ENCODE measurements at regions not wholly inside any gene's neighbourhood (a gene's known extent, or its start where the extent isn't known, plus 50 kb on each side); places are given as distances from the start of the nearest gene placed in this dataset.

GRCh38 chr1:172909606-172910326, 141.0 kb downstream of the TNFSF18 start:
- peaks cover 5% of the 10 kb centered on the region for H3K27me3 Mint-ChIP-seq (ENCODE audit: low read depth)
- H3K4me1 Mint-ChIP-seq (ENCODE audit: low read depth) = peaks cover 33% of the 10 kb centered on the region
- peaks cover 30% of the 10 kb centered on the region for H3K36me3 Mint-ChIP-seq (ENCODE audit: low read depth)
- no peak overlapping the region for H3K4me3 Mint-ChIP-seq
- POLR2A ChIA-PET = no interaction called here
- ATAC-seq = no peak
- no peak overlapping the region for H3K27ac Mint-ChIP-seq
- CTCF ChIA-PET = interaction anchor here (0.9 to 1.6 kb wide), 4 partner anchors 13 to 95 kb away, joined by 3 to 4 read pairs (median 3); no protein-coding TSS in a partner anchor
- no peak for DNase-seq
- H3K9me3 Mint-ChIP-seq (ENCODE audit: insufficient read depth) = peaks cover 50% of the 10 kb centered on the region

- Mint-ChIP-seq H3K4me1 (ENCODE audit: low read depth) (peaks cover 9% of the 10 kb centered on the region), H3K36me3 (ENCODE audit: low read depth) (peaks cover 23% of the 10 kb centered on the region), H3K9me3 (ENCODE audit: insufficient read depth) (peaks cover 37% of the 10 kb centered on the region), H3K27me3 (ENCODE audit: low read depth) (peaks cover 3% of the 10 kb centered on the region), H3K4me3 (no peak overlapping the region), H3K27ac (no peak overlapping the region)
- CTCF ChIA-PET = no interaction called here
- no peak for DNase-seq
- no peak for ATAC-seq
- POLR2A ChIA-PET = no interaction called here
These were observed 137.9 kb downstream of the TNFSF18 start for GRCh38 chr1:172912765-172913260.

GRCh38 chr1:172914501-172915144, 136.1 kb downstream of the TNFSF18 start:
- Mint-ChIP-seq H3K27ac (no peak overlapping the region), H3K36me3 (ENCODE audit: low read depth) (peaks cover 13% of the 10 kb centered on the region), H3K4me1 (ENCODE audit: low read depth) (peaks cover under 1% of the 10 kb centered on the region), H3K4me3 (no peak overlapping the region), H3K9me3 (ENCODE audit: insufficient read depth) (peaks cover 29% of the 10 kb centered on the region), H3K27me3 (ENCODE audit: low read depth) (peaks cover 3% of the 10 kb centered on the region)
- DNase-seq (no peak), ATAC-seq (no peak)
- ChIA-PET POLR2A (no interaction called here), CTCF (no interaction called here)

DNA sequence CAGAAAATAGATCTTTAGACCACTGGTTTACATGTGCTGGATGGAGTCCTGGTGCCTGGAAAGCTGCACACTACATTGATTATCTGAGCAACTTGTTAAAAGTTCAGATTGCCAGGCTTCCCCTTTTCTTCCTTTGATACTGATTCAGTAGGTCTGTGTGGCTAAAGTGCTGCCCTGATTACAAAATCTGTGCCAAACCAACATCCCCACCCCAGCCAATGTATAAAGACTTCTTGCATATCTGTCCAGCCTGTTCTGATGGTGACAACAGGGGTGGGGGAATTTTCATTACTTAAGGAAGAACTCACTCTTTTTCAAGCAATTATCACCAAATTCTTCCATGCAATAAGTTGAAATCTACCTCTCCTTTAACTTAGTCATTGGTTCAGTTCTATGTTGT, 135.5 kb downstream of the TNFSF18 start:
- Mint-ChIP-seq H3K9me3 (ENCODE audit: insufficient read depth) (peaks cover 29% of the 10 kb centered on the region), H3K4me3 (no peak overlapping the region), H3K27me3 (ENCODE audit: low read depth) (peaks cover 3% of the 10 kb centered on the region), H3K4me1 (ENCODE audit: low read depth) (no peaks in the 10 kb centered on the region), H3K27ac (no peak overlapping the region), H3K36me3 (ENCODE audit: low read depth) (peaks cover 13% of the 10 kb centered on the region)
- no peak for ATAC-seq
- POLR2A ChIA-PET = no interaction called here
- CTCF ChIA-PET = no interaction called here
- no peak for DNase-seq

- POLR2A ChIA-PET = no interaction called here
- Mint-ChIP-seq H3K27ac (no peak overlapping the region), H3K4me1 (ENCODE audit: low read depth) (no peaks in the 10 kb centered on the region), H3K36me3 (ENCODE audit: low read depth) (peaks cover 13% of the 10 kb centered on the region), H3K9me3 (ENCODE audit: insufficient read depth) (peaks cover 29% of the 10 kb centered on the region), H3K4me3 (no peak overlapping the region), H3K27me3 (ENCODE audit: low read depth) (peaks cover 3% of the 10 kb centered on the region)
- DNase-seq = no peak
- CTCF ChIA-PET = no interaction called here
- no peak for ATAC-seq
These were observed 134.6 kb downstream of the TNFSF18 start for GRCh38 chr1:172916116-172916515.

DNA sequence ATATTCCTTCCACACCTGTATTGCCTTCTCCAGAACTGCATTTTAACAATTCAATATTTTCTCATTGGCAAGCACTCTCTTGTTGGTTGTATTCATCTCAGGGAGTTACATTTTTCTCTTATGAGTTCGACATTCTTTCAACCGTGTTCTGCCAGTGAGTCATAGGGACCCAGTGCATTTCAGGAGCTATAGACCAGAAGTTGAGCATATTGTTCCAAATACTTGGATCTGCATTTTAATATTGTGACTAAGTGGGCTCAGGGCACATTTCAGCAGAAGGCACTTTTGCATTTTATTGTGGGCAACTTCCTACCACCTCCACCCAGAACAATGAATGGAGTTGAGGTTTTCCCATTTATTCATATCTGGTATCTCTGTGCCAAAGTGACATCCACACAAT, 132.8 kb downstream of the TNFSF18 start:
- H3K27me3 Mint-ChIP-seq (ENCODE audit: low read depth) = peaks cover 3% of the 10 kb centered on the region
- DNase-seq = no peak
- peaks cover 15% of the 10 kb centered on the region for H3K9me3 Mint-ChIP-seq (ENCODE audit: insufficient read depth)
- POLR2A ChIA-PET = no interaction called here
- no peak overlapping the region for H3K4me3 Mint-ChIP-seq
- peaks cover 7% of the 10 kb centered on the region for H3K36me3 Mint-ChIP-seq (ENCODE audit: low read depth)
- H3K27ac Mint-ChIP-seq = no peak overlapping the region
- CTCF ChIA-PET = interaction anchor here (1.1 kb wide), 1 partner anchor 92 kb away, joined by 4 read pairs; no protein-coding TSS in a partner anchor
- H3K4me1 Mint-ChIP-seq (ENCODE audit: low read depth) = no peaks in the 10 kb centered on the region
- no peak for ATAC-seq

- H3K27ac Mint-ChIP-seq = no peak overlapping the region
- H3K9me3 Mint-ChIP-seq (ENCODE audit: insufficient read depth) = peaks cover 10% of the 10 kb centered on the region
- ChIA-PET POLR2A (no interaction called here), CTCF (interaction anchor here (1.5 kb wide), 1 partner anchor 14 kb away, joined by 5 read pairs; no protein-coding TSS in a partner anchor)
- no peak overlapping the region for H3K4me3 Mint-ChIP-seq
- peaks cover 3% of the 10 kb centered on the region for H3K36me3 Mint-ChIP-seq (ENCODE audit: low read depth)
- H3K4me1 Mint-ChIP-seq (ENCODE audit: low read depth) = no peaks in the 10 kb centered on the region
- no peak for DNase-seq
- ATAC-seq = no peak
- peaks cover 1% of the 10 kb centered on the region for H3K27me3 Mint-ChIP-seq (ENCODE audit: low read depth)
These were observed 132.3 kb downstream of the TNFSF18 start for GRCh38 chr1:172918478-172918877.

- Mint-ChIP-seq H3K27ac (no peak overlapping the region), H3K4me1 (ENCODE audit: low read depth) (no peaks in the 10 kb centered on the region), H3K4me3 (no peak overlapping the region), H3K9me3 (ENCODE audit: insufficient read depth) (no peaks in the 10 kb centered on the region), H3K27me3 (ENCODE audit: low read depth) (peaks cover 2% of the 10 kb centered on the region), H3K36me3 (ENCODE audit: low read depth) (no peaks in the 10 kb centered on the region)
- DNase-seq (no peak), ATAC-seq (no peak)
- ChIA-PET POLR2A (no interaction called here), CTCF (no interaction called here)
These were observed 124.7 kb downstream of the TNFSF18 start for GRCh38 chr1:172926070-172926469.

DNA sequence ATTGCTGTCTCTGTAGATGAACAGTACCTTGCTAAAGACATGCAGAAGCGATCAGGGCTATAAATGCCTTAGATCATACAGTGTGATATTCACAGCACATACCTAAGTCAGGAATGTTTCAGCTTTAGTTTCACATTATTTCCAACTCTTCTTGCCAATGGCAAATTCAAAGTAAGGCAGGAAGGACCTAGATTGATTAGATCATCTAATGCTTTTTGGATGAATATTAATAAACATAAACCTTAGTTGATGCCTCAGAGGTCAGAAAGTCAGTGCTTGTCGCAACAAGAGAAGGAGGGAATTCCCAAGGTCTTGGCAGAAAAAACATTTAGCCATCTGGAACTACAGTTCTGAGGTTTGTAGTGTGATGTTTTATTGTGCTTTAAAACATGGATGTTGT, 122.3 kb downstream of the TNFSF18 start:
- ATAC-seq (no peak), DNase-seq (no peak)
- no peak overlapping the region for H3K4me3 Mint-ChIP-seq
- H3K9me3 Mint-ChIP-seq (ENCODE audit: insufficient read depth) = no peaks in the 10 kb centered on the region
- H3K4me1 Mint-ChIP-seq (ENCODE audit: low read depth) = peaks cover 8% of the 10 kb centered on the region
- ChIA-PET CTCF (no interaction called here), POLR2A (no interaction called here)
- H3K36me3 Mint-ChIP-seq (ENCODE audit: low read depth) = peaks cover 4% of the 10 kb centered on the region
- no peak overlapping the region for H3K27ac Mint-ChIP-seq
- peaks cover 2% of the 10 kb centered on the region for H3K27me3 Mint-ChIP-seq (ENCODE audit: low read depth)

DNA sequence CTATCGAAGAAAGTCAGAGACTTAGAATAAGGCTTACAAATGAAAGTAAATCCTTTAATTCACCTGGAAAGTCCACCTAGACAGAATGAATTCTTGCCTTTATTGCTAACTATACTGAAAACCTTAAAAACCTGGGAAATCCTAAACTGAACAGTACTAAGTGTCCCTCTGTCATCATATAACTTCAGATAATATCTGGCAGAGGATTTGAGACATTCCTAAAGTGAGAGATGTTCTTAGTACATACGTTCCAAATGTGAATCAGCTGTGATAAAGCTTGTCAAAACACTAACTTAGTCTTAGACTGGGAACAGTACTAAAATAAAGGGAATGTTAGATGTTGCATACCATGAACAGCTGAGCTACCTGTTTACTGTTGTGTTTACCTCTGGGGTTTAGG, 121.7 kb downstream of the TNFSF18 start:
- Mint-ChIP-seq H3K27ac (no peak overlapping the region), H3K9me3 (ENCODE audit: insufficient read depth) (no peaks in the 10 kb centered on the region), H3K4me3 (no peak overlapping the region), H3K27me3 (ENCODE audit: low read depth) (peaks cover 2% of the 10 kb centered on the region), H3K36me3 (ENCODE audit: low read depth) (peaks cover 4% of the 10 kb centered on the region), H3K4me1 (ENCODE audit: low read depth) (peaks cover 12% of the 10 kb centered on the region)
- ATAC-seq (no peak), DNase-seq (no peak)
- ChIA-PET POLR2A (no interaction called here), CTCF (interaction anchor here (1.1 kb wide), 1 partner anchor 184 kb away, joined by 3 read pairs; no protein-coding TSS in a partner anchor)

DNA sequence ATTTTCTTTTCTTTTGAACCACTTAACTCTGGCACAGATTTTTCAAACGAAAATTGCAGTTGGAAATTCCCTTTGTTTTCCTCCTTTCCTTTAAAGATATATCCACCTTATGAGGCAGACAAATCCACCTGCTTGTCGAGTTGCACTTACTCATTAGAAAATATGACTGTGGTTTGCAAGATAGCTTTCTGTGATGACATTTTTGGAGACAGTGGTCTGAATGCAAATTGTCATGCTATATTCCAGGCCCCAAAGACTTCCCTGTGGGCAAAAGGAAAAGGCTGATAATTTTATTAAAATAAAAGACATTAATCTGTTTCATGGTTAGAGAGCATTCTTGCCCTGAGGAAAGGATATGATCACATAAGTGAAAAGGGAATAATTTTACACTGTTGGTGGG, 120.6 kb downstream of the TNFSF18 start:
- peaks cover 2% of the 10 kb centered on the region for H3K27me3 Mint-ChIP-seq (ENCODE audit: low read depth)
- ChIA-PET CTCF (interaction anchor here (1.1 kb wide), 2 partner anchors 37 to 185 kb away, joined by 3 read pairs; no protein-coding TSS in a partner anchor), POLR2A (no interaction called here)
- H3K4me3 Mint-ChIP-seq = no peak overlapping the region
- H3K27ac Mint-ChIP-seq = no peak overlapping the region
- H3K36me3 Mint-ChIP-seq (ENCODE audit: low read depth) = peaks cover 4% of the 10 kb centered on the region
- H3K9me3 Mint-ChIP-seq (ENCODE audit: insufficient read depth) = no peaks in the 10 kb centered on the region
- no peak for ATAC-seq
- peaks cover 22% of the 10 kb centered on the region for H3K4me1 Mint-ChIP-seq (ENCODE audit: low read depth)
- no peak for DNase-seq

DNA sequence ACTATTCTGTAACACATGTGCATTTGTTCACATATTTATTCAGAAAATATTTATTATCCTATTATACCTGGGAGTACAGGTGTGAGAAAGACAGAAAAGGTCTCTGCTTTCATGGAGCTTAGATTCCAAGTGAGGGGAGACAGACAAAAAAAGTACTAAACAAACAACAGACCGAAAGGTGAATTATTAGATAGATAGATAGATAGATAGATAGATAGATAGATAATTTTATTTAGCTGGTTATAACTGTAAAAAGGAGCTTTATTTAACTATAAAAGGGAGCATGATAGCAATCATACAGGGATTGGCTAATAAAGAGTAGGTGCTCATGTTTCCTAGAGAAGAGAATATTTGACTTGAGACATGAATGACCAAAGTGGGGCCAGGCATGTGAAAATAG, 119.4 kb downstream of the TNFSF18 start:
- ChIA-PET CTCF (interaction anchor here (1.1 kb wide), 1 partner anchor 38 kb away, joined by 3 read pairs; no protein-coding TSS in a partner anchor), POLR2A (interaction anchor here (0.6 kb wide), 1 partner anchor 157 kb away, joined by 3 read pairs; no protein-coding TSS in a partner anchor)
- ATAC-seq (no peak), DNase-seq (no peak)
- H3K27ac Mint-ChIP-seq = no peak overlapping the region
- peaks cover 4% of the 10 kb centered on the region for H3K36me3 Mint-ChIP-seq (ENCODE audit: low read depth)
- peaks cover 2% of the 10 kb centered on the region for H3K27me3 Mint-ChIP-seq (ENCODE audit: low read depth)
- no peaks in the 10 kb centered on the region for H3K9me3 Mint-ChIP-seq (ENCODE audit: insufficient read depth)
- peaks cover 22% of the 10 kb centered on the region for H3K4me1 Mint-ChIP-seq (ENCODE audit: low read depth)
- no peak overlapping the region for H3K4me3 Mint-ChIP-seq

Data from activated CD8-positive, alpha-beta T cell treated with anti-CD3 and anti-CD28 coated beads, Interleukin-2, amount 10 ng/mL, durations not matched to agents 7 days and 5 days (primary cell).